Transverse colon (tissue), 1 donor: ENCODE measurements at regions not wholly inside any gene's neighbourhood (a gene's known extent, or its start where the extent isn't known, plus 50 kb on each side); places are given as distances from the start of the nearest gene placed in this dataset.

Experiments
- EP300 ChIP-seq: sonication (generic); formaldehyde crosslinking; IDR thresholded peaks from one replicate; pipeline ENCODE4 v1.6.1; 2017; ENCODE audit warnings: antibody characterized with exemption, low read depth
- POLR2A ChIP-seq: fragments of 450-650 bp; IDR thresholded peaks from one replicate; pipeline ENCODE4 v1.6.1; 2016; ENCODE audit warnings: antibody characterized with exemption, mild to moderate bottlenecking, moderate library complexity

- TF ChIP-seq POLR2A, result no peak
- no peak for TF ChIP-seq EP300
Observed at GRCh38 chr10:23988006-23988405, 220.9 kb upstream of the KIAA1217 start.
